ENCODE measurements at regions not wholly inside any gene's neighbourhood (a gene's known extent, or its start where the extent isn't known, plus 50 kb on each side); places are given as distances from the start of the nearest gene placed in this dataset.

- no peak for TF ChIP-seq ZBTB33 (IDR thresholded peaks at IDR 0.05)
- no peak for TF ChIP-seq TAF1 (IDR thresholded peaks at IDR 0.05; ENCODE audit: borderline replicate concordance, low read depth, low read length)
- no peak for TF ChIP-seq YY1 (IDR thresholded peaks at IDR 0.05; ENCODE audit: low read depth, low read length)
- no peak for TF ChIP-seq EGR1 (IDR thresholded peaks at IDR 0.05; ENCODE audit: borderline replicate concordance in 1 of 2, low read depth in 2 of 2, low read length in 2 of 2)
- TF ChIP-seq, protein P1, sequence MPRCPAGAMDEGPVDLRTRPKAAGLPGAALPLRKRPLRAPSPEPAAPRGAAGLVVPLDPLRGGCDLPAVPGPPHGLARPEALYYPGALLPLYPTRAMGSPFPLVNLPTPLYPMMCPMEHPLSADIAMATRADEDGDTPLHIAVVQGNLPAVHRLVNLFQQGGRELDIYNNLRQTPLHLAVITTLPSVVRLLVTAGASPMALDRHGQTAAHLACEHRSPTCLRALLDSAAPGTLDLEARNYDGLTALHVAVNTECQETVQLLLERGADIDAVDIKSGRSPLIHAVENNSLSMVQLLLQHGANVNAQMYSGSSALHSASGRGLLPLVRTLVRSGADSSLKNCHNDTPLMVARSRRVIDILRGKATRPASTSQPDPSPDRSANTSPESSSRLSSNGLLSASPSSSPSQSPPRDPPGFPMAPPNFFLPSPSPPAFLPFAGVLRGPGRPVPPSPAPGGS (IDR thresholded peaks at IDR 0.05; ENCODE audit: borderline replicate concordance, insufficient read depth, low read depth, low read length, poor library complexity, severe bottlenecking), result no peak
- TF ChIP-seq FOXK2 (IDR thresholded peaks at IDR 0.05), result no peak
- TF ChIP-seq RFX5 (IDR thresholded peaks at IDR 0.05; ENCODE audit: low read depth, low read length), result no peak
- no peak for TF ChIP-seq POLR2A (IDR thresholded peaks at IDR 0.05; ENCODE audit: low read depth, low read length)
- TF ChIP-seq CREM (IDR thresholded peaks at IDR 0.05; ENCODE audit: low read depth), result no peak
- no peak for TF ChIP-seq BCL11A (IDR thresholded peaks at IDR 0.05; ENCODE audit: low read depth, low read length)
- no peak for TF ChIP-seq BHLHE40 (IDR thresholded peaks at IDR 0.05; ENCODE audit: borderline replicate concordance in 1 of 2, low read depth in 2 of 2, low read length in 1 of 2)
- TF ChIP-seq SMC3 (IDR thresholded peaks at IDR 0.05; ENCODE audit: borderline replicate concordance, low read length), result no peak
- TF ChIP-seq, protein P2, sequence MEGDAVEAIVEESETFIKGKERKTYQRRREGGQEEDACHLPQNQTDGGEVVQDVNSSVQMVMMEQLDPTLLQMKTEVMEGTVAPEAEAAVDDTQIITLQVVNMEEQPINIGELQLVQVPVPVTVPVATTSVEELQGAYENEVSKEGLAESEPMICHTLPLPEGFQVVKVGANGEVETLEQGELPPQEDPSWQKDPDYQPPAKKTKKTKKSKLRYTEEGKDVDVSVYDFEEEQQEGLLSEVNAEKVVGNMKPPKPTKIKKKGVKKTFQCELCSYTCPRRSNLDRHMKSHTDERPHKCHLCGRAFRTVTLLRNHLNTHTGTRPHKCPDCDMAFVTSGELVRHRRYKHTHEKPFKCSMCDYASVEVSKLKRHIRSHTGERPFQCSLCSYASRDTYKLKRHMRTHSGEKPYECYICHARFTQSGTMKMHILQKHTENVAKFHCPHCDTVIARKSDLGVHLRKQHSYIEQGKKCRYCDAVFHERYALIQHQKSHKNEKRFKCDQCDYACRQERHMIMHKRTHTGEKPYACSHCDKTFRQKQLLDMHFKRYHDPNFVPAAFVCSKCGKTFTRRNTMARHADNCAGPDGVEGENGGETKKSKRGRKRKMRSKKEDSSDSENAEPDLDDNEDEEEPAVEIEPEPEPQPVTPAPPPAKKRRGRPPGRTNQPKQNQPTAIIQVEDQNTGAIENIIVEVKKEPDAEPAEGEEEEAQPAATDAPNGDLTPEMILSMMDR (IDR thresholded peaks at IDR 0.05 in 2 of 3, conservative IDR thresholded peaks at IDR 0.05 in 1 of 3; ENCODE audit: control insufficient read depth in 2 of 3, extremely low read depth in 1 of 3, insufficient read depth in 1 of 3, low read depth in 3 of 3, low read length in 3 of 3), result no peak
- TF ChIP-seq MXI1 (IDR thresholded peaks at IDR 0.05; ENCODE audit: low read depth, low read length), result no peak
Observed at GRCh38 chr1:105684714-105685113, 1371.8 kb upstream of the PRMT6 start.

All from GM12878 (cell line).